ENCODE measurements at regions not wholly inside any gene's neighbourhood (a gene's known extent, or its start where the extent isn't known, plus 50 kb on each side); places are given as distances from the start of the nearest gene placed in this dataset.

- no peaks in the 10 kb centered on the region for H3K36me3 ChIP-seq (ENCODE audit: low read depth, low read length)
- no peaks in the 10 kb centered on the region for H3K9me3 ChIP-seq (ENCODE audit: low read length)
- ChIA-PET POLR2A (ENCODE audit: unreplicated experiment) (no interaction called here), CTCF (no interaction called here)
- no peaks in the 10 kb centered on the region for H3K4me1 ChIP-seq (ENCODE audit: insufficient read depth, low read length)
- no peaks in the 10 kb centered on the region for H3K9me2 ChIP-seq (replicated peaks; ENCODE audit: low read length)
- no peak for DNase-seq
- no peak overlapping the region for H3K27ac ChIP-seq (ENCODE audit: low read length)
- BruUV-seq (replicated peaks), result no TSS peak
- H3K4me2 ChIP-seq (ENCODE audit: low read length), result no peak overlapping the region
- intact Hi-C loops (cut with micrococcal nuclease), result no loop called here
- no peak overlapping the region for H2AFZ ChIP-seq (ENCODE audit: low read length)
- no peaks in the 10 kb centered on the region for H3K79me2 ChIP-seq (ENCODE audit: low read length)
- H3K27me3 ChIP-seq (ENCODE audit: low read length), result no peaks in the 10 kb centered on the region; the same call in 1 of the 2 replicates
- no peak for TF ChIP-seq CTCF (conservative IDR thresholded peaks at IDR 0.05; ENCODE audit: low read depth, low read length)
- TF ChIP-seq EZH2phosphoT487 (IDR thresholded peaks at IDR 0.05; ENCODE audit: borderline replicate concordance, low read length), result no peak
- no peak for TF ChIP-seq EZH2 (IDR thresholded peaks at IDR 0.05; ENCODE audit: low read length, unreplicated experiment)
- no peak overlapping the region for H3K4me3 ChIP-seq (ENCODE audit: low read length)
- no peaks in the 10 kb centered on the region for H3F3A ChIP-seq (ENCODE audit: low read length, unreplicated experiment)
- no peak for ATAC-seq
- no peak overlapping the region for H3K9ac ChIP-seq (ENCODE audit: low read length)
- H4K20me1 ChIP-seq (ENCODE audit: low read length), result no peaks in the 10 kb centered on the region
Observed at GRCh38 chr13:71079638-71080037, 787.4 kb downstream of the DACH1 start.

GRCh38 chr13:71068041-71068440, 799.0 kb downstream of the DACH1 start:
- TF ChIP-seq EZH2phosphoT487 (IDR thresholded peaks at IDR 0.05; ENCODE audit: borderline replicate concordance, low read length) (no peak), EZH2 (IDR thresholded peaks at IDR 0.05; ENCODE audit: low read length, unreplicated experiment) (no peak), CTCF (conservative IDR thresholded peaks at IDR 0.05; ENCODE audit: low read depth, low read length) (no peak)
- H3K27me3 ChIP-seq (ENCODE audit: low read length), result no peaks in the 10 kb centered on the region
- H3K4me1 ChIP-seq (ENCODE audit: insufficient read depth, low read length), result no peaks in the 10 kb centered on the region
- H3K79me2 ChIP-seq (ENCODE audit: low read length), result no peaks in the 10 kb centered on the region
- H3K36me3 ChIP-seq (ENCODE audit: low read depth, low read length), result no peaks in the 10 kb centered on the region
- CTCF ChIA-PET, result no interaction called here
- no peak overlapping the region for H3K4me2 ChIP-seq (ENCODE audit: low read length)
- H3K4me3 ChIP-seq (ENCODE audit: low read length), result no peak overlapping the region
- H2AFZ ChIP-seq (ENCODE audit: low read length), result no peak overlapping the region
- no peaks in the 10 kb centered on the region for H4K20me1 ChIP-seq (ENCODE audit: low read length)
- POLR2A ChIA-PET (ENCODE audit: unreplicated experiment), result no interaction called here
- no TSS peak for BruUV-seq (replicated peaks)
- ATAC-seq (no peak), DNase-seq (no peak)
- H3K9ac ChIP-seq (ENCODE audit: low read length), result no peak overlapping the region
- intact Hi-C loops (cut with micrococcal nuclease), result no loop called here
- H3F3A ChIP-seq (ENCODE audit: low read length, unreplicated experiment), result no peaks in the 10 kb centered on the region
- H3K27ac ChIP-seq (ENCODE audit: low read length), result no peak overlapping the region
- no peaks in the 10 kb centered on the region for H3K9me2 ChIP-seq (replicated peaks; ENCODE audit: low read length)
- no peaks in the 10 kb centered on the region for H3K9me3 ChIP-seq (ENCODE audit: low read length)

- no peak overlapping the region for H3K27ac ChIP-seq (ENCODE audit: low read length)
- H3K4me2 ChIP-seq (ENCODE audit: low read length), result no peak overlapping the region
- H3K4me1 ChIP-seq (ENCODE audit: insufficient read depth, low read length), result no peaks in the 10 kb centered on the region
- no peak overlapping the region for H3K9ac ChIP-seq (ENCODE audit: low read length)
- ChIA-PET CTCF (no interaction called here), POLR2A (ENCODE audit: unreplicated experiment) (no interaction called here)
- no peak overlapping the region for H3K4me3 ChIP-seq (ENCODE audit: low read length)
- no peak for TF ChIP-seq EZH2 (IDR thresholded peaks at IDR 0.05; ENCODE audit: low read length, unreplicated experiment)
- TF ChIP-seq CTCF (conservative IDR thresholded peaks at IDR 0.05; ENCODE audit: low read depth, low read length), result no peak
- TF ChIP-seq EZH2phosphoT487 (IDR thresholded peaks at IDR 0.05; ENCODE audit: borderline replicate concordance, low read length), result no peak
- no peaks in the 10 kb centered on the region for H4K20me1 ChIP-seq (ENCODE audit: low read length)
- H3K79me2 ChIP-seq (ENCODE audit: low read length), result no peaks in the 10 kb centered on the region
- BruUV-seq (replicated peaks), result no TSS peak
- intact Hi-C loops (cut with micrococcal nuclease), result loop anchor here (2.0 kb wide), 1 partner anchor 152 kb away; no protein-coding TSS in a partner anchor
- H2AFZ ChIP-seq (ENCODE audit: low read length), result no peak overlapping the region
- H3F3A ChIP-seq (ENCODE audit: low read length, unreplicated experiment), result no peaks in the 10 kb centered on the region
- no peaks in the 10 kb centered on the region for H3K9me2 ChIP-seq (replicated peaks; ENCODE audit: low read length)
- no peak for DNase-seq
- ATAC-seq, result 0 out of 2 replicates have a peak, but pooled peaks have one; percentile 38
- no peaks in the 10 kb centered on the region for H3K36me3 ChIP-seq (ENCODE audit: low read depth, low read length)
- no peaks in the 10 kb centered on the region for H3K27me3 ChIP-seq (ENCODE audit: low read length)
- no peaks in the 10 kb centered on the region for H3K9me3 ChIP-seq (ENCODE audit: low read length)
Observed at GRCh38 chr13:71067165-71067815, 799.7 kb downstream of the DACH1 start.
